ENCODE measurements at regions not wholly inside any gene's neighbourhood (a gene's known extent, or its start where the extent isn't known, plus 50 kb on each side); places are given as distances from the start of the nearest gene placed in this dataset.
A peak's percentile ranks its signal among the peaks of the same experiment; 100 is the strongest.
"Not testable (repeated sequence)": the region's sequence is repeated elsewhere in the genome, so short reads cannot be mapped to it uniquely, and the experiment has no call there.

DNA sequence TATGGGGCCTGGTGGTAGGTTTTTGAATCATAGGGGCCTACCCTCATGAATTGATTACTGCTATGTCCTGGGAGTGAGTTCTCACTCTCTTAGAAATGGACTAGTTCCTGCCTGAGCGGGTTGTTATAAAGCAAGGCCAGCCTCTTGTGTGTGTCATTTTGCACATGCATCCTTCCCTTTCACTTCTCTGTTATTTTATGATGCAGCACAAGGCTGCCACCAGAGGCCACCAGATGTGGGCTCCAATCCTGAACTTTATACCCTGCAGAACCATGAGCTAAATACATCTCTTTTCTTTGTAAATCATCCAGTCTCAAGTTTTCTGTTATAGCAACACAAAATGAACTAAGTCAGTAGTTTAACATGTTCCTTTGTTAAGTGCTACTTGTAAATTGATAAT is 251.4 kb downstream of the BLID start:
- TF ChIP-seq EZH2 (IDR thresholded peaks at IDR 0.05; ENCODE audit: low read depth): no peak
- TF ChIP-seq, protein P1, sequence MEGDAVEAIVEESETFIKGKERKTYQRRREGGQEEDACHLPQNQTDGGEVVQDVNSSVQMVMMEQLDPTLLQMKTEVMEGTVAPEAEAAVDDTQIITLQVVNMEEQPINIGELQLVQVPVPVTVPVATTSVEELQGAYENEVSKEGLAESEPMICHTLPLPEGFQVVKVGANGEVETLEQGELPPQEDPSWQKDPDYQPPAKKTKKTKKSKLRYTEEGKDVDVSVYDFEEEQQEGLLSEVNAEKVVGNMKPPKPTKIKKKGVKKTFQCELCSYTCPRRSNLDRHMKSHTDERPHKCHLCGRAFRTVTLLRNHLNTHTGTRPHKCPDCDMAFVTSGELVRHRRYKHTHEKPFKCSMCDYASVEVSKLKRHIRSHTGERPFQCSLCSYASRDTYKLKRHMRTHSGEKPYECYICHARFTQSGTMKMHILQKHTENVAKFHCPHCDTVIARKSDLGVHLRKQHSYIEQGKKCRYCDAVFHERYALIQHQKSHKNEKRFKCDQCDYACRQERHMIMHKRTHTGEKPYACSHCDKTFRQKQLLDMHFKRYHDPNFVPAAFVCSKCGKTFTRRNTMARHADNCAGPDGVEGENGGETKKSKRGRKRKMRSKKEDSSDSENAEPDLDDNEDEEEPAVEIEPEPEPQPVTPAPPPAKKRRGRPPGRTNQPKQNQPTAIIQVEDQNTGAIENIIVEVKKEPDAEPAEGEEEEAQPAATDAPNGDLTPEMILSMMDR (conservative IDR thresholded peaks at IDR 0.05): no peak
- Histone ChIP-seq H3K4me3 (no peak overlapping the region), H2AFZ (no peak overlapping the region), H3K79me2 (ENCODE audit: low read depth) (no peaks in the 10 kb centered on the region), H3K36me3 (ENCODE audit: low read depth) (no peaks in the 10 kb centered on the region), H3K9me2 (ENCODE audit: insufficient read depth) (no peaks in the 10 kb centered on the region), H3K4me2 (no peak overlapping the region), H3K9me3 (ENCODE audit: insufficient read depth, low read depth) (peaks cover 6% of the 10 kb centered on the region; the same call in 1 of the 2 replicates), H4K20me1 (ENCODE audit: insufficient read depth) (no peaks in the 10 kb centered on the region), H3K4me1 (replicated peaks; ENCODE audit: insufficient read depth) (no peaks in the 10 kb centered on the region), H3F3A (ENCODE audit: insufficient read depth, low read depth) (no peaks in the 10 kb centered on the region), H3K27me3 (ENCODE audit: insufficient read depth, low read depth) (no peaks in the 10 kb centered on the region), H3K27ac (no peak overlapping the region)
- BruUV-seq (replicated peaks): no TSS peak
- intact Hi-C loops (cut with micrococcal nuclease; ENCODE audit: unreplicated experiment): no loop called here
- DNase-seq: no peak
- ChIA-PET CTCF (no interaction called here), POLR2A (ENCODE audit: unreplicated experiment) (interaction anchor here (0.8 kb wide), 1 partner anchor 163 kb away, joined by 5 read pairs; no protein-coding TSS in a partner anchor)

- Histone ChIP-seq H3K4me1 (replicated peaks; ENCODE audit: insufficient read depth) (no peaks in the 10 kb centered on the region), H4K20me1 (ENCODE audit: insufficient read depth) (no peaks in the 10 kb centered on the region), H3K27me3 (ENCODE audit: insufficient read depth, low read depth) (no peaks in the 10 kb centered on the region), H3K27ac (no peak overlapping the region), H3F3A (ENCODE audit: insufficient read depth, low read depth) (no peaks in the 10 kb centered on the region), H3K4me3 (no peak overlapping the region), H3K36me3 (ENCODE audit: low read depth) (no peaks in the 10 kb centered on the region), H2AFZ (no peak overlapping the region), H3K4me2 (no peak overlapping the region), H3K79me2 (ENCODE audit: low read depth) (no peaks in the 10 kb centered on the region), H3K9me2 (ENCODE audit: insufficient read depth) (no peaks in the 10 kb centered on the region), H3K9me3 (ENCODE audit: insufficient read depth, low read depth) (peaks cover 6% of the 10 kb centered on the region; the same call in 1 of the 2 replicates)
- intact Hi-C loops (cut with micrococcal nuclease; ENCODE audit: unreplicated experiment): no loop called here
- ChIA-PET POLR2A (ENCODE audit: unreplicated experiment) (no interaction called here), CTCF (no interaction called here)
- TF ChIP-seq, protein P1 (conservative IDR thresholded peaks at IDR 0.05): no peak
- no peak for TF ChIP-seq EZH2 (IDR thresholded peaks at IDR 0.05; ENCODE audit: low read depth)
- no TSS peak for BruUV-seq (replicated peaks)
- DNase-seq: no peak
These were observed 252.9 kb downstream of the BLID start for GRCh38 chr11:121863126-121863525.

DNA sequence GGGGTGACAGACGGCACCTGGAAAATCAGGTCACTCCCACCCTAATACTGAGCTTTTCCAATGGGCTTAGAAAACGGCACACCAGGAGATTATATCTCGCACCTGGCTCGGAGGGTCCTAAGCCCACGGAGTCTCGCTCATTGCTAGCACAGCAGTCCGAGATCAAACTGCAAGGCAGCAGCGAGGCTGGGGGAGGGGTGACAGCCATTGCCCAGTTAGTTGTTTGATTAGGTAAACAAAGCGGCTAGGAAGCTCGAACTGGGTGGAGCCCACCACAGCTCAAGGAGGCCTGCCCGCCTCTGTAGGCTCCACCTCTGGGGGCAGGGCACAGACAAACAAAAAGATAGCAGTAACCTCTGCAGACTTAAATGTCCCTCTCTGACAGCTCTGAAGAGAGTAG is 260.9 kb downstream of the BLID start:
- H3K4me1 ChIP-seq (replicated peaks; ENCODE audit: insufficient read depth); H3K9me3 ChIP-seq (ENCODE audit: insufficient read depth, low read depth); H3K9me2 ChIP-seq (ENCODE audit: insufficient read depth); H3K79me2 ChIP-seq (ENCODE audit: low read depth); POLR2A ChIA-PET (ENCODE audit: unreplicated experiment); H2AFZ ChIP-seq; CTCF ChIA-PET; H3K36me3 ChIP-seq (ENCODE audit: low read depth); H3F3A ChIP-seq (ENCODE audit: insufficient read depth, low read depth); intact Hi-C loops (cut with micrococcal nuclease; ENCODE audit: unreplicated experiment); DNase-seq; H3K4me3 ChIP-seq; H3K27me3 ChIP-seq (ENCODE audit: insufficient read depth, low read depth); BruUV-seq (replicated peaks); H4K20me1 ChIP-seq (ENCODE audit: insufficient read depth); H3K27ac ChIP-seq: not testable (repeated sequence)
- H3K4me2 ChIP-seq: peak overlapping the region; percentile 7; the same call in 1 of the 2 replicates

DNA sequence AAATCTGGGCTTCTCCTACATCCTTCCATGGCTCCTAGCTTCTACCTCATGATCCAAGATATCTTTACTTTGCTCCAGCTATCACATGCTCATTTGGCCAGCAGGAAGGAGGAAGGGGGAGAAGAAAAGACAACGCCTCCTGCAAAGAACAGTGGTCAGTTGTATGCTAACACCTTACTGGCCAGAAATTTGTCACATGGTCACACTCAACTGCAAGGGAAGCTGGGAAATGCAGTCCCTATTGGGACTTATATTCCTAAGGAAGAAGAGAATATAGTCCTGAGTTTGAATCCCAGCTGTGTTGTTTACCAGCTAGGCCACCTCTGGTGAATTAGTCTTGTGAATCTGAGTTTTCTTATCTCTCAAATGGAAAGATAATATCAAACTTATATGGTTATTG is 272.0 kb downstream of the BLID start:
- Histone ChIP-seq H3K4me2 (no peak overlapping the region), H3F3A (ENCODE audit: insufficient read depth, low read depth) (no peaks in the 10 kb centered on the region; the same call in 1 of the 2 replicates), H3K4me3 (no peak overlapping the region), H2AFZ (no peak overlapping the region), H3K9me3 (ENCODE audit: insufficient read depth, low read depth) (no peaks in the 10 kb centered on the region), H3K27me3 (ENCODE audit: insufficient read depth, low read depth) (no peaks in the 10 kb centered on the region), H3K27ac (no peak overlapping the region), H3K79me2 (ENCODE audit: low read depth) (no peaks in the 10 kb centered on the region), H3K4me1 (replicated peaks; ENCODE audit: insufficient read depth) (no peaks in the 10 kb centered on the region), H3K9me2 (ENCODE audit: insufficient read depth) (no peaks in the 10 kb centered on the region), H4K20me1 (ENCODE audit: insufficient read depth) (no peaks in the 10 kb centered on the region), H3K36me3 (ENCODE audit: low read depth) (no peaks in the 10 kb centered on the region)
- no TSS peak for BruUV-seq (replicated peaks)
- TF ChIP-seq, protein P1 (conservative IDR thresholded peaks at IDR 0.05): no peak
- no peak for TF ChIP-seq EZH2 (IDR thresholded peaks at IDR 0.05; ENCODE audit: low read depth)
- DNase-seq: no peak
- ChIA-PET POLR2A (ENCODE audit: unreplicated experiment) (no interaction called here), CTCF (no interaction called here)
- intact Hi-C loops (cut with micrococcal nuclease; ENCODE audit: unreplicated experiment): no loop called here
